Motor neuron (in vitro differentiated cells): ENCODE measurements at regions not wholly inside any gene's neighbourhood (a gene's known extent, or its start where the extent isn't known, plus 50 kb on each side); places are given as distances from the start of the nearest gene placed in this dataset.

Experiments used
- ATAC-seq, 8 experiments: fragments of 200-7000 bp; cut with Tn5 transposase; replicated peaks in 6 of 8; 2 replicates each; pipeline ENCODE4 v1.8.0; 2021; ENCODE audit warnings: mild to moderate bottlenecking in 8 of 8, moderate library complexity in 8 of 8
- H3K27ac ChIP-seq, 2 donors: fragments of 250-450 bp; sonication (Bioruptor Pico); 2 replicates each; pipeline ENCODE4 v1.9.0; 2021; ENCODE audit warnings: antibody characterized with exemption in 2 of 2, mild to moderate bottlenecking in 2 of 2, moderate library complexity in 1 of 2
- H3K4me1 ChIP-seq, 2 donors: fragments of 250-450 bp; sonication (Bioruptor Pico); replicated peaks in 1 of 2; 2 replicates each; pipeline ENCODE4 v1.6.1; 2021; ENCODE audit warnings: antibody characterized with exemption in 2 of 2, mild to moderate bottlenecking in 2 of 2, moderate library complexity in 1 of 2
- H3K4me3 ChIP-seq, 5 donors: fragments of 250-450 bp; sonication (Bioruptor Pico); 2 replicates each; pipeline ENCODE4 v1.9.0; 2021; ENCODE audit warnings: antibody characterized with exemption in 5 of 5, mild to moderate bottlenecking in 5 of 5, moderate library complexity in 4 of 5
- WGBS, 10 experiments: fragments of 450-650 bp; shearing (Covaris generic); methylation state at CpG; one replicate each; pipeline ENCODE4 v1.0.0; 2022; 5-methylcytosine and 5-hydroxymethylcytosine counted together
- in situ Hi-C, 9 experiments: fragments of 400-800 bp; cut with MboI; loops; one replicate each; pipeline ENCODE4 v1.15.0; 2021; ENCODE audit warnings: low sequenced_read_pairs in 9 of 9, low pct_unique_long_range_greater_than_20kb in 2 of 9; ENCODE audit not compliant: unreplicated experiment in 9 of 9

- no peak overlapping the region for H3K4me3 ChIP-seq
- H3K4me1 ChIP-seq = peaks cover 0 to 2% of the 10 kb centered on the region in 2 donors
- 10 to 100% (median 76%) methylated on average over 1 to 3 of the region's 3 CpGs for WGBS, 10 experiments
- no peak for ATAC-seq
- H3K27ac ChIP-seq = no peak overlapping the region
- in situ Hi-C loops = no loop called here
Measured at GRCh38 chr6:8664070-8664469, 228.7 kb upstream of the SLC35B3 start.

- ATAC-seq = no peak
- Histone ChIP-seq H3K4me1 (peaks cover 0 to 2% of the 10 kb centered on the region in 2 donors), H3K27ac (no peak overlapping the region), H3K4me3 (no peak overlapping the region)
- 7 to 100% (median 96%) methylated on average over 2 to 6 of the region's 6 CpGs; no CpG with 5 or more reads in 1 of the 10 experiments for whole genome bisulfite sequencing, 10 experiments
- in situ Hi-C loops = no loop called here
Measured at GRCh38 chr6:8659404-8660189, 224.3 kb upstream of the SLC35B3 start.

- in situ Hi-C loops = no loop called here
- peaks cover 0 to 2% of the 10 kb centered on the region in 2 donors for H3K4me1 ChIP-seq
- ATAC-seq = peak in 1 of 8 experiments; percentile 25
- no peak overlapping the region for H3K4me3 ChIP-seq
- WGBS, 10 experiments = 0 to 58% (median 38%) methylated on average over 1 to 4 of the region's 4 CpGs; no CpG with 5 or more reads in 1 of the 10 experiments
- H3K27ac ChIP-seq = no peak overlapping the region
Measured at GRCh38 chr6:8658416-8658815, 223.1 kb upstream of the SLC35B3 start.

- Histone ChIP-seq H3K27ac (no peak overlapping the region), H3K4me3 (no peak overlapping the region), H3K4me1 (peaks cover 0 to 2% of the 10 kb centered on the region in 2 donors)
- no peak for ATAC-seq
- in situ Hi-C loops = no loop called here
Measured at GRCh38 chr6:8657522-8657921, 222.2 kb upstream of the SLC35B3 start.

- Histone ChIP-seq H3K4me1 (peaks cover 0 to 1% of the 10 kb centered on the region in 2 donors), H3K4me3 (no peak overlapping the region), H3K27ac (no peak overlapping the region)
- ATAC-seq = no peak
- in situ Hi-C loops = no loop called here
- WGBS, 10 experiments = 12 to 93% (median 56%) methylated on average over 2 to 5 of the region's 5 CpGs; no CpG with 5 or more reads in 2 of the 10 experiments
Measured at GRCh38 chr6:8655670-8656454, 220.5 kb upstream of the SLC35B3 start.

GRCh38 chr6:8652710-8653109, 217.4 kb upstream of the SLC35B3 start:
- Histone ChIP-seq H3K4me1 (no peaks in the 10 kb centered on the region), H3K27ac (no peak overlapping the region), H3K4me3 (no peak overlapping the region)
- ATAC-seq = no peak
- 0 to 65% (median 20%) methylated on average over 1 to 3 of the region's 3 CpGs; no CpG with 5 or more reads in 1 of the 10 experiments for WGBS, 10 experiments
- in situ Hi-C loops = no loop called here

GRCh38 chr6:8651998-8652397, 216.7 kb upstream of the SLC35B3 start:
- 10 to 93% (median 76%) methylated on average over 2 to 4 of the region's 4 CpGs; no CpG with 5 or more reads in 4 of the 10 experiments for WGBS, 10 experiments
- ATAC-seq = peak in 1 of 8 experiments; percentile 40
- Histone ChIP-seq H3K4me3 (no peak overlapping the region), H3K4me1 (no peaks in the 10 kb centered on the region), H3K27ac (no peak overlapping the region)
- in situ Hi-C loops = no loop called here

GRCh38 chr6:8645212-8645611, 209.9 kb upstream of the SLC35B3 start:
- WGBS, 10 experiments = 0 to 100% (median 67%) methylated on average over 1 to 3 of the region's 3 CpGs; no CpG with 5 or more reads in 2 of the 10 experiments
- ATAC-seq = no peak
- Histone ChIP-seq H3K27ac (no peak overlapping the region), H3K4me1 (no peaks in the 10 kb centered on the region), H3K4me3 (no peak overlapping the region)
- in situ Hi-C loops = no loop called here

- no peak for ATAC-seq
Measured at GRCh38 chr6:8644306-8644705, 209.0 kb upstream of the SLC35B3 start.

GRCh38 chr6:8642854-8643253, 207.5 kb upstream of the SLC35B3 start:
- in situ Hi-C loops = no loop called here
- Histone ChIP-seq H3K4me1 (no peaks in the 10 kb centered on the region), H3K4me3 (no peak overlapping the region), H3K27ac (no peak overlapping the region)
- ATAC-seq = no peak
- WGBS, 10 experiments = 29 to 100% (median 84%) methylated on average over 1 to 5 of the region's 5 CpGs

More at GRCh38 chr6:8644306-8644705, 209.0 kb upstream of the SLC35B3 start:
- Histone ChIP-seq H3K4me3 (no peak overlapping the region), H3K27ac (no peak overlapping the region), H3K4me1 (no peaks in the 10 kb centered on the region)
- in situ Hi-C loops = no loop called here
- WGBS, 10 experiments = 6 to 100% (median 71%) methylated on average over 1 to 6 of the region's 6 CpGs

- no peak for ATAC-seq
- Histone ChIP-seq H3K4me1 (no peaks in the 10 kb centered on the region), H3K27ac (no peak overlapping the region), H3K4me3 (no peak overlapping the region)
- in situ Hi-C loops = no loop called here
- WGBS, 10 experiments = 11 to 100% (median 78%) methylated on average over 2 to 3 of the region's 3 CpGs
Measured at GRCh38 chr6:8642131-8642530, 206.8 kb upstream of the SLC35B3 start.

- Histone ChIP-seq H3K4me1 (no peaks in the 10 kb centered on the region), H3K4me3 (no peak overlapping the region), H3K27ac (no peak overlapping the region)
- no peak for ATAC-seq
- WGBS, 10 experiments = 0 to 54% (median 19%) methylated on average over 1 to 3 of the region's 3 CpGs; no CpG with 5 or more reads in 4 of the 10 experiments
- in situ Hi-C loops = no loop called here
Measured at GRCh38 chr6:8639928-8640649, 204.7 kb upstream of the SLC35B3 start.
